ENCODE measurements at regions not wholly inside any gene's neighbourhood (a gene's known extent, or its start where the extent isn't known, plus 50 kb on each side); places are given as distances from the start of the nearest gene placed in this dataset.

DNA sequence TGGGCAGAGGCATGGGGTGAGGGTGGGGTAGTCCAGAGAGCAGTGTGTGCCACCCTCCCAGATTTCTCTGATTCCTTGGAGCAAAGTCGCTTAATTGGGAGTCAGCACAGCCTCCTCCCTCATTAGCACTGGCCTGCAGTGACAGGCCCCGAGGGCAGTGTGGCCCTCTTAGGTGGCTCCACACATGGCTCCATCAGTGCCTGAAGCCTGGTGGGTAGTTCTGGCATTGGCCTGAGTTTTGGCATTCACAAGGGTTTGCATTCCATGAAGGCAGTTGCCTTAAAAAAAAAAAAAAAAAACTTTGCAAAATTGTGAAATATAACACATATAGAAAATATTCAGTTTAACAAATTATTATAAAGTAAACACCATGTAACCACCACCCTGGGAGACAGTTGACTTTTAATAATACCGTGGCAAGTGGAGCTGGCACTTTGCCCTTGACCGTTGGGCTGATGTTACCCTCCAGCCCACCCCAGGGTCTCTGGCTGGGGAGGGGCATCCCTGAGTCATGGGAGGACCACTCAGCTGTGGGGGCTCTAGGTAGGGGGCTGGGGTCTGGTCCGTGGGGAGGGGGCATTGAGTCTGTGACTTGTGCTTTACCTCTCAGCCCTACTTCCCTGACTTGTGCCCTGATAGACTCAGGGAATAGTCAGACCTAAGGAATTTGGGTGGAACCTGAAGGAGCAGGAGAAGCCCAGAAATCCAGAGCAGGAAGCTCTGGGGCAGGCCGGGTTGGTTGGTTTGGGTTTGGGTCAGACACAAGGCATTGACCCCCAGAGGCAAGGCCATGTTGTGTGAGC lies 51.3 kb upstream of the PITX1 start:
- no peak for DNase-seq
